Neural progenitor cell (in vitro differentiated cells): ENCODE measurements at regions not wholly inside any gene's neighbourhood (a gene's known extent, or its start where the extent isn't known, plus 50 kb on each side); places are given as distances from the start of the nearest gene placed in this dataset.

Experiments
- CTCF ChIP-seq: fragments of 200-600 bp; sonication (generic); IDR thresholded peaks from 2 replicates; pipeline ENCODE4 v1.5.1; 2017; ENCODE audit warnings: antibody characterized with exemption, mild to moderate bottlenecking
- EZH2 ChIP-seq: fragments of 200-600 bp; sonication (generic); IDR thresholded peaks from 2 replicates; pipeline ENCODE4 v1.6.1; 2017; ENCODE audit warnings: antibody characterized with exemption, mild to moderate bottlenecking, moderate library complexity

- no peak for TF ChIP-seq CTCF
- TF ChIP-seq EZH2, result no peak
Observed at GRCh38 chr2:155600296-155600695, 732.2 kb downstream of the NR4A2 start.
